Stomach smooth muscle (tissue), 2 donors: ENCODE measurements at regions not wholly inside any gene's neighbourhood (a gene's known extent, or its start where the extent isn't known, plus 50 kb on each side); places are given as distances from the start of the nearest gene placed in this dataset.

Source experiments
- H3K27ac ChIP-seq: one replicate; pipeline ENCODE4 v1.7.0; 2013; ENCODE audit warnings: mild to moderate bottlenecking, low read length, inconsistent platforms
- H3K27me3 ChIP-seq, 2 donors: one replicate each; pipeline ENCODE4 v1.7.0; 2013; ENCODE audit warnings: low read length in 2 of 2; ENCODE audit not compliant: insufficient read depth in 2 of 2, control insufficient read depth in 1 of 2
- H3K36me3 ChIP-seq, 2 donors: one replicate each; pipeline ENCODE4 v1.7.0; 2013; ENCODE audit warnings: low read length in 2 of 2; ENCODE audit not compliant: control insufficient read depth in 2 of 2, insufficient read depth in 2 of 2
- H3K4me1 ChIP-seq: one replicate; pipeline ENCODE4 v1.7.0; 2013; ENCODE audit warnings: low read length; ENCODE audit not compliant: control insufficient read depth, insufficient read depth
- H3K4me3 ChIP-seq, 2 donors: one replicate each; pipeline ENCODE4 v1.7.0; 2013; ENCODE audit warnings: low read length in 2 of 2
- H3K9ac ChIP-seq, 2 donors: one replicate each; pipeline ENCODE4 v1.7.0; 2013; ENCODE audit warnings: low read length in 2 of 2, mild to moderate bottlenecking in 1 of 2
- H3K9me3 ChIP-seq, 2 donors: one replicate each; pipeline ENCODE4 v1.7.0; 2013; ENCODE audit warnings: low read length in 2 of 2; ENCODE audit not compliant: control insufficient read depth in 2 of 2
- donor health status: healthy.
- donor health status: Pancreatic carcinoma.

GRCh38 chr3:167958141-167958540 lies 137.6 kb downstream of the GOLIM4 start:
- Histone ChIP-seq H3K4me1 (no peaks in the 10 kb centered on the region), H3K27ac (no peak overlapping the region), H3K9me3 (no peaks in the 10 kb centered on the region), H3K4me3 (no peak overlapping the region), H3K27me3 (no peaks in the 10 kb centered on the region), H3K36me3 (no peaks in the 10 kb centered on the region), H3K9ac (no peak overlapping the region)

GRCh38 chr3:167952969-167953368 lies 142.8 kb downstream of the GOLIM4 start:
- H3K4me1 ChIP-seq: no peaks in the 10 kb centered on the region
- no peaks in the 10 kb centered on the region for H3K27me3 ChIP-seq
- H3K9me3 ChIP-seq: no peaks in the 10 kb centered on the region
- no peak overlapping the region for H3K4me3 ChIP-seq
- no peak overlapping the region for H3K27ac ChIP-seq
- no peaks in the 10 kb centered on the region for H3K36me3 ChIP-seq
- H3K9ac ChIP-seq: no peak overlapping the region

- Histone ChIP-seq H3K9me3 (no peaks in the 10 kb centered on the region), H3K27ac (no peak overlapping the region), H3K4me1 (no peaks in the 10 kb centered on the region), H3K4me3 (no peak overlapping the region), H3K36me3 (no peaks in the 10 kb centered on the region), H3K27me3 (no peaks in the 10 kb centered on the region), H3K9ac (no peak overlapping the region)
These were observed 145.5 kb downstream of the GOLIM4 start for GRCh38 chr3:167950212-167950611.

- H3K4me1 ChIP-seq: no peaks in the 10 kb centered on the region
- no peaks in the 10 kb centered on the region for H3K27me3 ChIP-seq
- H3K4me3 ChIP-seq: no peak overlapping the region
- H3K27ac ChIP-seq: no peak overlapping the region
- H3K36me3 ChIP-seq: no peaks in the 10 kb centered on the region
- H3K9me3 ChIP-seq: no peaks in the 10 kb centered on the region
- no peak overlapping the region for H3K9ac ChIP-seq
These were observed 154.3 kb downstream of the GOLIM4 start for GRCh38 chr3:167941234-167941995.

- Histone ChIP-seq H3K4me3 (no peak overlapping the region), H3K36me3 (no peaks in the 10 kb centered on the region), H3K9ac (no peak overlapping the region), H3K4me1 (no peaks in the 10 kb centered on the region), H3K27ac (no peak overlapping the region), H3K27me3 (no peaks in the 10 kb centered on the region), H3K9me3 (no peaks in the 10 kb centered on the region)
These were observed 155.5 kb downstream of the GOLIM4 start for GRCh38 chr3:167940241-167940640.

- Histone ChIP-seq H3K36me3 (no peaks in the 10 kb centered on the region), H3K27ac (no peak overlapping the region), H3K4me1 (no peaks in the 10 kb centered on the region), H3K9ac (no peak overlapping the region), H3K9me3 (no peaks in the 10 kb centered on the region), H3K27me3 (no peaks in the 10 kb centered on the region), H3K4me3 (no peak overlapping the region)
These were observed 157.2 kb downstream of the GOLIM4 start for GRCh38 chr3:167938516-167938915.

DNA sequence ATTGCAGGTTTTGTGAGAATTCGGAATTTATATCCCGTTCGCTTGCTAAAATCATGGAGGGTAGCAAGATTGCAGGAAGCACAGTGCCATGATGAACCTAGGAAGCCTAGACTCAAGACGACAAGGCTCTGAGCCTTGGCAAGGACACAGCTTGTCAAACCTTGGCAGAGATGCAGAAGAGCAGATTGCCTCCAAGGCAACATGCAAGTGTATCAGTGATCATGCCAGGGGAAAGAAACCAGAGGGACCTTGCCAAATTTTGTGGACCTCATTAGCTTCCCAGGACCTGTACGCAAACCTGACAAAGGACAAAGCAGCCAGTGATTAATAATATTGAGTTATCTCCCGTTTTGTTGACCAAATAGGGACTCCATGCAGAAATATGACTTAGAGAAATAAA lies 159.7 kb downstream of the GOLIM4 start:
- Histone ChIP-seq H3K4me1 (no peaks in the 10 kb centered on the region), H3K27me3 (no peaks in the 10 kb centered on the region), H3K9ac (no peak overlapping the region), H3K27ac (no peak overlapping the region), H3K36me3 (no peaks in the 10 kb centered on the region), H3K9me3 (no peaks in the 10 kb centered on the region), H3K4me3 (no peak overlapping the region)

- Histone ChIP-seq H3K4me3 (no peak overlapping the region), H3K4me1 (no peaks in the 10 kb centered on the region), H3K9ac (no peak overlapping the region), H3K27ac (no peak overlapping the region), H3K36me3 (no peaks in the 10 kb centered on the region), H3K9me3 (no peaks in the 10 kb centered on the region), H3K27me3 (no peaks in the 10 kb centered on the region)
These were observed 165.3 kb downstream of the GOLIM4 start for GRCh38 chr3:167930453-167930852.

GRCh38 chr3:167929968-167930367 lies 165.8 kb downstream of the GOLIM4 start:
- Histone ChIP-seq H3K27ac (peak overlapping the region; percentile 2), H3K4me3 (no peak overlapping the region), H3K9me3 (no peaks in the 10 kb centered on the region), H3K9ac (no peak overlapping the region), H3K27me3 (no peaks in the 10 kb centered on the region), H3K36me3 (no peaks in the 10 kb centered on the region), H3K4me1 (no peaks in the 10 kb centered on the region)

DNA sequence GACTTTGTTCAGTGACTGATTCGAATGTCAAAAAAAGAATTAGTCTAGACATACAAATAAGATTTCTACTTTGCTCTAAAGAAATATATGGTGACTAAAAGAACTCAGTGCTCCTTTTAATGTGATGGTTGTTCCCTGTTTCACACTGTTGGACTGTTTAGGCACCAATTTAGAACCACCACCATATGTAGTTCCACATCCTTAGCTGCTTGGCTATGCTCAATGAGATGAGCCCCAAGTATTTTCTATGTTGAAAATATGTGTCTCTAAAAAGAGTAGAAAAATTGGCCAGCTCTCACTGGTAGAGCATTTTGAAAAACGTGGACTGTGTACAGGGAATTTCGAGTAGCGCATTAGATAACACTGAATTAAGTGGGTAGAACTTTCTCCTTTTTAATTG lies 167.3 kb downstream of the GOLIM4 start:
- H3K4me1 ChIP-seq: no peaks in the 10 kb centered on the region
- no peak overlapping the region for H3K9ac ChIP-seq
- H3K4me3 ChIP-seq: no peak overlapping the region
- H3K27me3 ChIP-seq: no peaks in the 10 kb centered on the region
- H3K27ac ChIP-seq: no peak overlapping the region
- no peaks in the 10 kb centered on the region for H3K9me3 ChIP-seq
- H3K36me3 ChIP-seq: no peaks in the 10 kb centered on the region

GRCh38 chr3:167920747-167921146 lies 175.0 kb downstream of the GOLIM4 start:
- Histone ChIP-seq H3K27me3 (no peaks in the 10 kb centered on the region), H3K36me3 (no peaks in the 10 kb centered on the region), H3K9ac (no peak overlapping the region), H3K4me1 (no peaks in the 10 kb centered on the region), H3K9me3 (no peaks in the 10 kb centered on the region), H3K4me3 (no peak overlapping the region), H3K27ac (no peak overlapping the region)
